ENCODE measurements at regions not wholly inside any gene's neighbourhood (a gene's known extent, or its start where the extent isn't known, plus 50 kb on each side); places are given as distances from the start of the nearest gene placed in this dataset.
"Not testable (repeated sequence)": the region's sequence is repeated elsewhere in the genome, so short reads cannot be mapped to it uniquely, and the experiment has no call there.

DNA sequence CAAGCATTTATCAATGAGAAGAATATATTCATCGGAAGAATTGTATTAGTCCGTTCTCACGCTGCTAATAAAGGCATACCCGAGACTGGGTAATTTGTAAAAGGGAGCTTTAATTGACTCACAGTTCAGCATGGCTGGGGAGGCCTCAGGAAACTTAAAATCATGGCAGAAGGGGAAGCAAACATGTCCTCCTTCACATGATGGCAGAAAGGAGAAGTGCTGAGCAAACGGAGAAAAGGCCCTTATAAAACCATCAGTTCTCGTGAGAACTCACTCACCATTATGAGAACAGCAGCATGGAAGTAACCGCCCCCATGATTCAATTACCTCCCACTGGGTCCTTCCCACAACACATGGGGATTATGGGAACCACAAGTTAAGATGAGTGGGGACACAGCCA lies 1688.2 kb downstream of the SPATA31A7 start:
- DNase-seq: not testable (repeated sequence)

DNA sequence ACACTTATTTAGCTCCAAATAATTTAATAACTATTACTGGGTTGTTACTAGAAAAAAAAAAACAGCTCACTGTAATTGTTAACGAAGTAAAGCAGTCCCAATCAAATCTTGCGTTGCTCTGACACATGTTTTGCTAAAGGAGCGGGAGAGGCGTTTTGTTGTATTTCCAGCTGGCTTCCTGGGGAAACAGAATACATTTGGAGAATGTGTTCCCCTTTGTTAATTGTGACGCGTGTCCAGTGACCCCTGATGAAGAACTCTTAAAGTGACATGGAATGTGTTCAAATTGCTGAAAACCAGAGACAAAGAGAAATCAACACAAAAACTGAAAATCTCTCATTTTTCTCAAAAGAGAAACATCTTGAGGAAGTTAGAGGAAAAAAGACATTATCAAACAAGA lies 1690.6 kb downstream of the SPATA31A7 start:
- not testable (repeated sequence) for DNase-seq

DNA sequence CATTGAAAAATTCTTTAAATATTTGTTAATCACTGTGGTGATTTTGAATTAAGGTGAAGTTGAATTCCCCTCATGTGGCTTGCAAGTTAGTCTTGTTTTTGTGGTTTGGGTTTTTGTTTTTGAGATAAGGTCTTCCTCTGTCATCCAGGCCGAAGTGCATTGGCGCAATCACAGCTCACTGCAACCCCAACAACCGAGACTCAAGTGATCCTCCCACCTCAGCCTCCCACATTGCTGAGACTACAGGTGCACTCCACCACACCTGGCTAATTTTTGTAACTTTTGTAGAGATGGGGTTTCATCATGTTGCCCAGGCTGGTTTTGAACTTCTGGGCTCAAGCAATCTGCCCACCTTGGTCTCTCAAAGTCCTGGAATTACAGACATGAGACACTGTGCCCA lies 1691.1 kb downstream of the SPATA31A7 start:
- DNase-seq: not testable (repeated sequence)

GRCh38 chr9:62881811-62882210 lies 1692.0 kb downstream of the SPATA31A7 start:
- not testable (repeated sequence) for DNase-seq

DNA sequence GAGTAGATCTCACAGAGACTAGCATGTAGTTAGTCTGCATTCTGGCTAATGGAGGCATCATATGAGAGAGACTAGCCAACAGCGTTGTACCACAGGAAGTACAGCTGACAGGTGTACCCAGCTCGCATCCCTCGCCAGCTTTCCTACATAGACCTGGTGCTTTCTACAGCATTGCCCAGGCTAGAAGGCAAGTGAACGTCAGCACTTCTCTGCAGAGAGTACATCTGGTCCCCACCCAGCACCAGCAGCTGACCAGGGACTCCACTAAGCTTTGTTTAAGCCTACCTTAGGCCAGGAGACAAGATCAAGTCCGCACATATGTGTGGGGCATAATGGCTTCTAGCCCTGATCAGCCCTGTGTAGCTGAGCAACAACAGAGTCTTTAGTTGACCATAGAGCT lies 1692.9 kb downstream of the SPATA31A7 start:
- DNase-seq: not testable (repeated sequence)

DNA sequence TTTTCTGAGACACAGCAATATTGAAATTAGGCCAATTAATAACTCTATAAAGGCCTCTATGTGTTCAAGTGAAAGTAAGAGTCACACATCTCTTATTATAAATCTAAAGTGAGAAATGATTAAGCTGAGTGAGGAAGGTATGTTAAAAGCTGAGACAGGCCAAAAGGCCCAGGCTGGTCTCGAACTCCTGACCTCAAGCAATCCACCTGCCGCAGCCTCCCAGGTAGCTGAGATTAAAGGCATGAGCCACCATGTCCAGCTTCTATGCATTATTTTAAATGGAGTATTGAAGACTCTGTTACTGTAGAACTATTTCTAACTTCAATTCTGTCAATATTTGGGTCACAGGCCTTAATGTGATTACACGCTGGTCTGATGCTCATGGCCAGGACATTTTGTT lies 1706.9 kb downstream of the SPATA31A7 start:
- DNase-seq: not testable (repeated sequence)

DNA sequence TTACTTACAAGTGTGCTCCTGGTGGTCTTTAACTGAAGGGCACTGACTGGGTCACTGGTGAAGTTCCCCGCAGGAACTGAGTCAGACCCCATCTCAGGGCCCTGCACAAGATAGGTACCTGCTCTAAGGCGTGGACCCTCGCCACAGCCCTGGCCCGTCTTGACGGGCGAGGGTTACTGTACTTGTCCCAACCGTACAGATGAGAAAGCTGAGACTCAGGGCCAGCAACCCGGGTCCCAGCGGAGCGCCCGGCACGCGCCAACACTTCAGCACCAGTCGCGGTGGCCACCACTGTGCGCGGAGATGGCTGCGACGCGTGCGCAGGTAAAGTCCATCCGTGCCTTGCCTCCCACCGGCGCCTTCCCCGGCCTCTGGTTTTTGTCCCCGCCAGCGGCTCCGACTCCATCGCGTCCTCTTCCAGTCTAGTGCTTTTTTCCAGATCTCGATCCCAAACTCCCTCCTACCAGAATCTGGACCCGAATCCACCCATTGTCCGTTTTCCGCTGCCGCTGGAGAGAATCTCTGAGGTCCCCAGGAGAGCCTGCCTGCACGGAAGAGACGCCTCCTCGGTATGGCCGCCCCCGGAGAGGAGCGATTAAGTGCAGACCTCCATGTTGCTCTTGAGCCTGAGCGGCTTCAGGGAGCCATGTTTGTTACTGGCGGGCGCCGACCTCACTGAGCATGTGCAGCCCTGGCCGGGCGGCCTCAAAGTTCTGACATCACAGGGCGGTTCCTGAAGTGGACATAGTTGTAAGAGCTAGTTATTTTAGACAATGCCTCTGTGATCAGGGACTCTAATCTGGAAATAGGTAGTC lies 1707.8 kb downstream of the SPATA31A7 start:
- peak; percentile 81 for DNase-seq

- DNase-seq: not testable (repeated sequence)
Measured at GRCh38 chr9:62899666-62900065, 1709.8 kb downstream of the SPATA31A7 start.

DNA sequence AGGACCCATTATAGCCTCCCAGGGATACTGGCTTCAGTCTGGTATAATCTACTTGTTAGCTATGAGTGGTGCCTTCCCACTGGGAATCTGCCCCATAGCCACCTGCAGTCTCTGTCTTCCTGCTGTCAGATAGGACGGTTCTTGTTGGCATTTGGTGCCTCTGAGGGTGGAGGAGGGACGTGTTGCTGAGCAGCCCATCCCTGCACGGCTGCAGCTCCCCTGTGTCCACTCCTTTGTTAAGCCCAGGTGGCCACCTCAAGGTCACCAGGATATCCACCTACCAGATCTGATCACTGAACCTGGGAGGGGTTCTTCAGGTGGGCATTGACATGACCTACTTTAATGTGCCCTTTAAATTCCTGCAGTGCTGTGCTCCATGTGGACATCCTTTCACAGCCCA lies 1714.2 kb downstream of the SPATA31A7 start:
- not testable (repeated sequence) for DNase-seq

- not testable (repeated sequence) for DNase-seq
Measured at GRCh38 chr9:62905722-62906121, 1715.9 kb downstream of the SPATA31A7 start.

- DNase-seq: not testable (repeated sequence)
Measured at GRCh38 chr9:62907866-62908265, 1718.0 kb downstream of the SPATA31A7 start.

DNA sequence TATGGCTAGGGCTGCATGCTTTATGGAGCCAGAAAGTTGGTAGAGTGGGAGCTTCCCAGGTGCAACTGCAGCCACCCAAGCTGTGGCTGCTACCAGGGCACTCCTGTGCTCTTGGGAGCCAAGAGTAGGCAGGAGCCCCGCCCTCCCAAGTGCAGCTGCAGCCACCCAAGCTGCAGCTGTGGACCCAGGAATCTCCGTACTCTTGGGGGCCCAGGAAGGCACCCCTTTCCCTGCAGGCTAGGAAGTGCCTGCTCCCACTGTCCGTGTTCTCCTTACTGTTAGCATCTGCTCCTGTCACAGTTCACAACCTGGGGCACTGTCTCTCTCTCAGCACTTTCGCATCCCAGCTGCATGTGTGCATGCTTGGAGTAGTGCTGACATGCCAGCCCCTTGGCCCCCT lies 1718.4 kb downstream of the SPATA31A7 start:
- not testable (repeated sequence) for DNase-seq

DNA sequence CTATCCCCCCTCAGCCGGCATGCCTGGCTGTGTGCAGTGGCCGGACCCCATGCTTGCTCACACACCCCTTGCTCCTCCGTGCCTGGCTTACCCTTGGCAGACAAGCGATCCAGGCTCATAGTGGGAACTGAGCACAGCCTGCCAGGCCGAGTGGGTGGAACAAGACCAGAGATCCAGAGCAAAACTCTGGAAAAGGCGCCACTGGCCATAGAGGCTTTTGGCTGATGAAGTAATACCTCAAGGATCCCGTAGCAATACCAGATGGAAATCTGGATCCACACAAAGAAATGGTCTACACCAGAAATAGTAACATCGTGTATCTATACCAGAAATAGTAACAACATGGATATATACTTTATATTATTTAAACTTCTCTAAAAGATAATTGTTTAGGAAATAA lies 1719.6 kb downstream of the SPATA31A7 start:
- not testable (repeated sequence) for DNase-seq

GRCh38 chr9:62912278-62912677 lies 1722.4 kb downstream of the SPATA31A7 start:
- not testable (repeated sequence) for DNase-seq

- DNase-seq: not testable (repeated sequence)
Measured at GRCh38 chr9:62915168-62915567, 1725.3 kb downstream of the SPATA31A7 start.

DNA sequence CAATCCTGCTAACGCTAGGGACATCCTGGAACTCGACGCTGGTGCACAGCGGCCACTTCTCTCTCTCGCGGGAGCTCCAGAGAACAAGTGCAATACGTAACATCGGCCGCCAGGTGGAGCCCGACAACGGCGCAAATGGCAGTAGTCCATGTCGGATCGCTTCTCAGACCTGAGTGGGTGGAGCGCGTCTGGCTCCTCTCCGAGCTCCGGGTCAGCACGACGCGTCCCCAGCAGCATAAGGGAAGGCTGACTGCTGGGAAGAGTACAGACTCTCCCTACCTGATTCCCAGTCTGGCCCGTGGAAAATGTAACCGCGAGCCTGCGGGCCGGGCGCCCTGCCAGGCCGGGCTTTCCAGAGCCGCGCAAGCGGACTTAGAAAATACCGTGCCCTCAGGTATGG lies 1725.8 kb downstream of the SPATA31A7 start:
- not testable (repeated sequence) for DNase-seq

DNA sequence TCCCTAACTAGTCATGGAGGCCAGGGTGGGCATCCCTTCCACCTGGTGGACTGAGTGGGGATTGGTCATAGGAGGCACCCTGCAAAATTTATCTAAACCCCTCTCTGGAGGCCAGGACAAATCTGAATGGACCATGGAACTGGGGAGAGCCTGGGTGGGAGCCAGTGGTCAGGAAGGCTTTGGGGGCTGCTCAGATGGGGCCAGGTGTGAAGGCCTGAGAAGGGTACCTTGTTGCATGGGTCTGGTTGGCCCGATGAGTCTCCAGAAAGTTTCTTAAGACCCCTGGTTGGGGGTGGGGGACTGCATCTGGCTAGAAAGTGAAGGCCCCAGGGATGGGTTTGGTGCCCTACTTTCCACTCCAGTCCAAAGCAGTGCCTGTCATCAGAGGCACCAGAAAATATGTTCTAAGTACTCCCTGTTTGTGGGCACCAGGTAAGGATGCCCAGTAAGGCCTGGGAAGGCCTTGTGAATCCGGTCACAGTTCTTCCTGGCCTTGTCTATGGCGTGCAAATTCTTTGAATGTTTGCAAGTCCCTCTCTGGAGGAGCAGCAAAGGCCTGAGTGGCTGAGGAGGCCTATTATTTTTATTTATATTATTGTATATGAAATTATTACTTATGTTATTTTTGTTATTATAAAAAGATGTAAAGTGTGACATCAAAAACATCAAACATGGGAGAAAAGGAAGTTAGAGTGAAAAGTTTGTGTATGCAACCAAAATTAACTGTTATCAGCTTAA lies 1729.0 kb downstream of the SPATA31A7 start:
- not testable (repeated sequence) for DNase-seq

- not testable (repeated sequence) for DNase-seq
Measured at GRCh38 chr9:62931484-62931883, 1741.6 kb downstream of the SPATA31A7 start.

DNA sequence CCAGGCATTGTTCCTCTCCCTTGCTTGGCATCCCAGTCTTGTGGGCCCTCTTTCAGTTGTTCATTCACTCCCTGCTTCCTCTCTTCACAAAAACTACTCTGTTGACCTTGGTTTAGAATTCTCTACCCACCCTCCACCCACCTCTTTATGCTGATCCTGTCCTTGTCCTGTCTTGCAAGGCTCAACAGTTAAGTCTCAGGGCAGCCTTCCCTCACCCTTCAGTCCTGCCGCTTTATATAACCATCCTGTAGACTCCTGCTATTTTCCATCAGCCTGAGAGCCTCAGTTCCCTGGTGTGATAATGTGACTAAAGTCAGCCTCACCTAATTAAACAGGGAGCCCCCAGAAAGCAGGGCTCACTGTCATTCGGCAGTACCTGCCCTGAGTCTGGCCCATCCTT lies 1763.0 kb downstream of the SPATA31A7 start:
- not testable (repeated sequence) for DNase-seq

All from CD4-positive, alpha-beta T cell treated with Interleukin-17A for 1 hour (primary cell).